ENCODE measurements at regions not wholly inside any gene's neighbourhood (a gene's known extent, or its start where the extent isn't known, plus 50 kb on each side); places are given as distances from the start of the nearest gene placed in this dataset.

GRCh38 chr10:8378198-8378983 is 323.9 kb downstream of the GATA3 start:
- TF ChIP-seq CTCF (IDR thresholded peaks at IDR 0.05; ENCODE audit: borderline replicate concordance, insufficient read depth, low read depth, low read length) = no peak
- H3K4me3 ChIP-seq (ENCODE audit: low read depth, low read length) = no peak overlapping the region

GRCh38 chr10:8379906-8380832 is 325.7 kb downstream of the GATA3 start:
- no peak for TF ChIP-seq CTCF (IDR thresholded peaks at IDR 0.05; ENCODE audit: borderline replicate concordance, insufficient read depth, low read depth, low read length)
- H3K4me3 ChIP-seq (ENCODE audit: low read depth, low read length) = no peak overlapping the region

- H3K4me3 ChIP-seq (ENCODE audit: low read depth, low read length) = no peak overlapping the region
- TF ChIP-seq CTCF (IDR thresholded peaks at IDR 0.05; ENCODE audit: borderline replicate concordance, insufficient read depth, low read depth, low read length) = no peak
Measured at GRCh38 chr10:8380833-8381496, 326.5 kb downstream of the GATA3 start.

GRCh38 chr10:8386781-8387180 is 332.3 kb downstream of the GATA3 start:
- H3K4me3 ChIP-seq (ENCODE audit: low read depth, low read length) = no peak overlapping the region
- no peak for TF ChIP-seq CTCF (IDR thresholded peaks at IDR 0.05; ENCODE audit: borderline replicate concordance, insufficient read depth, low read depth, low read length)

GRCh38 chr10:8389630-8390029 is 335.1 kb downstream of the GATA3 start:
- TF ChIP-seq CTCF (IDR thresholded peaks at IDR 0.05; ENCODE audit: borderline replicate concordance, insufficient read depth, low read depth, low read length) = no peak
- H3K4me3 ChIP-seq (ENCODE audit: low read depth, low read length) = no peak overlapping the region

- no peak for TF ChIP-seq CTCF (IDR thresholded peaks at IDR 0.05; ENCODE audit: borderline replicate concordance, insufficient read depth, low read depth, low read length)
- H3K4me3 ChIP-seq (ENCODE audit: low read depth, low read length) = no peak overlapping the region
Measured at GRCh38 chr10:8392216-8392615, 337.7 kb downstream of the GATA3 start.

Data from GM12875 (cell line).